CD4-positive, alpha-beta T cell treated with Interleukin-17A for 1 hour (primary cell): ENCODE measurements at regions not wholly inside any gene's neighbourhood (a gene's known extent, or its start where the extent isn't known, plus 50 kb on each side); places are given as distances from the start of the nearest gene placed in this dataset.
"Not testable (repeated sequence)": the region's sequence is repeated elsewhere in the genome, so short reads cannot be mapped to it uniquely, and the experiment has no call there.

Experiments used
- DNase-seq: peaks from one replicate; pipeline ENCODE4 v3.0.0-alpha.2; 2020

DNA sequence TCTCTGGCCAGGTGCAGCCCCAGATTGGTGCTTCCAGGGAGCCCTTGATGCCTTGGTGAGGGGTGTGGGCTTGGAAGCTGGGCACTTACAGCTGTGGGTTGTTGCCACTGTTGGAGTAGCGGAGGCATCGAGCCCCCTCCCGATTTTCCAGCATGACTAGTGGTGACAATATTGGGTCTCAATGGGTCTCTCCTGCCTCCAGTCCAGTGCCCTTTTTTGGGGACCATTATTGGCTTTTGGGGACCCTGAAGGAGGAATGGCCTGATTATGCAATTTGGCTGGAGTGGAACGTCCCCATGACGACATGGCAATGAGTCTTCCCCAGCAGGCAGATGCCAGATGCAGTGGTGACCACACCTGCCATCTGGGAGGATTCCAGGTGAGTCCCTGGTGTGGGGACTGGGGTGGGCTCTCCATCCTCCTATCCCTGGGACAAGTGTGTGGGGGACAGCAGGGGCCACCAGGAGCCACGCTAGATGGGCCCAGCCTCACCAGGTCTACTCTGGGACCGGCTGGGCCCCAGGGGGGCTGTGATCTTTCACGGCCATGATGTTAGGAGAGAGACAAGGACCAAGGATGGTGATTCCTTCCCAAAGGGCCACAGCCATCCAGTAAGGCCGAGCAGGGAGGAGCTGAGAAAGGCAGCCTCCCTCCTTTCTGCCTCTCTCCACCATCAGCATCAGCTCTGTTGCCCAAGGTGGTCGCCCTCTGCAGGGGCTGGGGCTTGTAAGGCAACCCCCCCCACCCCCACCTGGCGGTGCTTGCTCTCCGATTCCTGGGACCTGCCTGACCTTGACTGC, 196.8 kb downstream of the GOLGA6L6 start:
- no peak for DNase-seq

- DNase-seq: not testable (repeated sequence)
Observed at GRCh38 chr15:20343395-20344211, 198.0 kb downstream of the GOLGA6L6 start.

- DNase-seq: not testable (repeated sequence)
Observed at GRCh38 chr15:20342601-20343394, 198.8 kb downstream of the GOLGA6L6 start.

GRCh38 chr15:20341901-20342600, 199.5 kb downstream of the GOLGA6L6 start:
- no peak for DNase-seq

DNA sequence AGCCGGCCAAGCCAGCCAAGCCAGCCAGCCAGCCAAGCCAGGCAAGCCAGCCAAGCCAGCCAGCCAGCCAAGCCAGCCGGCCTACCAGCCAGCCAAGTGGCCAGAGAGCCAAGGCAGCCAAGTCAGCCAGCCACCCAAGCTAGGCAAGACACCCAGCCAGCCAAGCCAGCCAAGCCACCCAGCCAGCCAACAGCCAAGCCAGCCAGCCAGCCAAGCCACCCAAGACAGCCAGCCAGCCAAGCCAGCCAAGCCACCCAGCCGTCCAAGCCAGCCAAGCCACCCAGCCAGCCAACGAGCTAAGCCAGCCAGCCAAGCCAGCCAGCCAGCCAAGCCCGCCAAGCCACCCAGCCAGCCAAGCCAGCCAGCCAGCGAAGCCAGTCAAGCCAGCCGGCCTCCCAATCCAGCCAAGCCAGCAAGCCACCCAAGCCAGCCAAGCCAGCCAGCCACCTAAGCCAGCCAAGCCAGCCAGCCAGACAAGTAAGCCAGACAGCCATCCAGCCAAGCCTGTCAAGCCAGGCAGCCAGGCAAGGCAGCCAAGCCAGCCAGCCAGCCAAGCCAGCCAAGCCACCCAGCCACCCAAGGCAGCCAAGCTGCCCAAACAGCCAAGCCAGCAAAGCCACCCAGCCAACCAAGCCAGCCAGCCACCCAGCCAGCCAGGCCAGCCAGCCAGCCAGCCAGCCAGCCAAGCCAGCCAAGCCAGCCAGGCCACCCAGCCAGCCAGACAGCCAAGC, 200.5 kb downstream of the GOLGA6L6 start:
- no peak for DNase-seq

DNA sequence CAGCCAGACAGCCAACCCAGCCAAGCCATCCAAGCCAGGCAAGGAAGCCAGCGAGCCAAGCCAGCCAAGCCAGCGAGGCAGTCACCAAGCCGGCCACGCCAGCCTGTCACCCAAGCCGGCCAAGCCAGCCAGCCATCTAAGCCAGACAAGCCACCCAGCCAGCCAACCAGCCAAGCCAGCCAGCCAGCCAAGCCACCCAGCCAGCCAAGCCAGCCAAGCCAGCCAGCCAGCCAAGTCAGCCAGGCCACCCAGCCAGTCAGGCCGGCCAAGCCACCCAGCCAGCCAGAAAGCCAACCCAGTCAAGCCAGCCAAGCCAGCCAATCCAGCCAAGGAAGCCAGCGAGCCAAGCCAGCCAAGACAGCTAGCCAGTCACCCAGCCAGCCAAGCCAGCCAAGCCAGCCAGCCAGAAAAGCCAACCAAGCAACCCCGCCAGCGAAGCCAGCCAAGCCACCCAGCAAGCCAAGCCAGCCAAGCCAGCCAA, 201.2 kb downstream of the GOLGA6L6 start:
- no peak for DNase-seq

GRCh38 chr15:20339086-20339791, 202.4 kb downstream of the GOLGA6L6 start:
- DNase-seq: not testable (repeated sequence)

- not testable (repeated sequence) for DNase-seq
Observed at GRCh38 chr15:20338671-20339070, 202.9 kb downstream of the GOLGA6L6 start.

DNA sequence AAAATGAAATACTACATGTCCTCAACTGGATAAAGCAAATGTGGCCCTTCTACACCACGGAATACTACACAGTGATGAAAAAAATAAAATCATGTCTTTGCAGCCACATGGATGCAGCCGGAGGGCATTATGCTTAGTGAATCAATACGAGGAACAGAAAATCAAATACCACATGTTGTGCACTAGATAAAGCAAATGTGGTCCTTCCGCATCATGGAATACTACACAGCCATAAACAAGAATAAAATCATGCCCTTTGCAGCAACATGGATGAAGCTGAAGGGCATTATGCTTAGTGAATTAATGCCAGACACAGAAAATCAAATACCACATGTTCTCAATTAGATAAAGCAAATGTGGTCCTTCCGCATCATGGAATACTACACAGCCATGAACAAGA, 204.4 kb downstream of the GOLGA6L6 start:
- DNase-seq: not testable (repeated sequence)

- DNase-seq: not testable (repeated sequence)
Observed at GRCh38 chr15:20334451-20334850, 207.1 kb downstream of the GOLGA6L6 start.

DNA sequence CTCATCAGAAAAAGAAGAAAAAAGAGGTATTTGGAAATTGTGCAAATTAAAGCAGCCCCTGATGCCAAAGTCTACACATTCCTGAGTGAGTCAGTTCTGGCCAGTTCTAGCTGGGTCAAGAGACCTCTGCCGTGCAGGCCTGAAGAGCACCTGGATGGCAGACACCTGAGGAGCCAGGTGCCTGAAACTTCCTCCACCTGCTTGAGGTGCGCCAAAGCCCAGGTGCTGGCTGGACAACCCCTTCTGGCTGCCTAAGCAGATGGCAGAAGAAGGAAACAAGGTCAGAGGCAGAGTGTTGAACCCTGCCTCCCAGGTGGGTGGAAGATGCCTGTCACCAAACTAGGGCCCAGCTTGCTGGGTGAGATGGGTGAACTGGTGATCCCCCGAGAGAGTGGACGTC, 215.8 kb downstream of the GOLGA6L6 start:
- DNase-seq: not testable (repeated sequence)

- not testable (repeated sequence) for DNase-seq
Observed at GRCh38 chr15:20317132-20317531, 224.5 kb downstream of the GOLGA6L6 start.

DNA sequence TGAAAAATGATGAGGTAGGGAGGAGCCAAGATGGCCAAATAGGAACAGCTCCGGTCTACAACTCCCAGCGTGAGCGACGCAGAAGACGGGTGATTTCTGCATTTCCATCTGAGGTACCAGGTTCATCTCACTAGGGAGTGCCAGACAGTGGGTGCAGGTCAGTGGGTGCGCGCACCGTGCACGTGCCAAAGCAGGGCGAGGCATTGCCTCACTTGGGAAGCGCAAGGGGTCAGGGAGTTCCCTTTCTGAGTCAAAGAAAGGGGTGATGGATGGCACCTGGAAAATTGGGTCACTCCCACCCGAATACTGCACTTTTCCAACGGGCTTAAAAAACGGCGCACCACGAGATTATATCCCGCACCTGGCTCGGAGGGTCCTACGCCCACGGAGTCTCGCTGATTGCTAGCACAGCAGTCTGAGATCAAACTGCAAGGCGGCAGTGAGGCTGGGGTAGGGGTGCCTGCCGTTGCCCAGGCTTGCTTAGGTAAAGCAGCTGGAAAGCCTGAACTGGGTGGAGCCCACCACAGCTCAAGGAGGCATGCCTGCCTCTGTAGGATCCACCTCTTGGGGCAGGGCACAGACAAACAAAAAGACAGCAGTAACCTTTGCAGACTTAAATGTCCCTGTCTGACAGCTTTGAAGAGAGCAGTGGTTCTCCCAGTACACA, 230.5 kb downstream of the GOLGA6L6 start:
- DNase-seq: not testable (repeated sequence)

DNA sequence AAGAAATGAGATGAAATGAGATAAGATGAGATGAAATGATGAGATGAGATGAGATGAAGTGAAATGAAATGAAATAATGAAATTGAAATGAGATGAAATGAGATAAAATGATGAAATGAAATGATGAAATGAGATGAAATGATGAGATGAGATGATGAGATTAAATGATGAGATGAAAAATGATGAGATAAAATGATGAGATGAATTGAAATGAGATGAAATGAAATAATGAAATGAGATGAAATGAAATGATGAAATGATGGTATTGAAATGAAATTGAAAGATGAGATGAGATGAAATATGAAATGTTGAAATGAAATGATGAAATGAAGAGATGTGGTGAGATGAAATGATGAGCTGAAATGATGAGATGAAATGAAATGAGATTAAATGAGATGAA, 231.0 kb downstream of the GOLGA6L6 start:
- DNase-seq: no peak

- DNase-seq: not testable (repeated sequence)
Observed at GRCh38 chr15:20309966-20310365, 231.6 kb downstream of the GOLGA6L6 start.

- DNase-seq: not testable (repeated sequence)
Observed at GRCh38 chr15:20309395-20309794, 232.2 kb downstream of the GOLGA6L6 start.

GRCh38 chr15:20308027-20308690, 233.4 kb downstream of the GOLGA6L6 start:
- not testable (repeated sequence) for DNase-seq

DNA sequence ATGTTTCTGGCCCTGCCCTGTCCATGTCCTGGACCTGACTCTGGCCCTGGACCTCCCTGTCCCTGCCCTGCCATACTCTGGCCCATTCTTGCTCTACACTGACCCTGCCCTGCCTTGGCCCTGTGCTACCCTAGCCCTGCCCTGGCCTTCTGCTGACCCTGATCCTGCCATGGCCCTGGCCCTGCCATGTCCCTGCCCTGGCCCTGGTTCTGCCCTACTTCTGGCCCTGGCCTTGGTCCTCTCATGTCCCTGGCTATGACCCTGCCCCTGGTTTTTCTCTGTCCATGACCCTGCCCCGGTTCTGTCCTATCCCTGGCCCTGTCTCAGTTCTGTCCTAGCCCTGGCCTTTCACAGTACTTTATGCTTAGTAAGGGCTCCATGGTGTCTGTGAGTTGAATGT, 234.5 kb downstream of the GOLGA6L6 start:
- DNase-seq: not testable (repeated sequence)

DNA sequence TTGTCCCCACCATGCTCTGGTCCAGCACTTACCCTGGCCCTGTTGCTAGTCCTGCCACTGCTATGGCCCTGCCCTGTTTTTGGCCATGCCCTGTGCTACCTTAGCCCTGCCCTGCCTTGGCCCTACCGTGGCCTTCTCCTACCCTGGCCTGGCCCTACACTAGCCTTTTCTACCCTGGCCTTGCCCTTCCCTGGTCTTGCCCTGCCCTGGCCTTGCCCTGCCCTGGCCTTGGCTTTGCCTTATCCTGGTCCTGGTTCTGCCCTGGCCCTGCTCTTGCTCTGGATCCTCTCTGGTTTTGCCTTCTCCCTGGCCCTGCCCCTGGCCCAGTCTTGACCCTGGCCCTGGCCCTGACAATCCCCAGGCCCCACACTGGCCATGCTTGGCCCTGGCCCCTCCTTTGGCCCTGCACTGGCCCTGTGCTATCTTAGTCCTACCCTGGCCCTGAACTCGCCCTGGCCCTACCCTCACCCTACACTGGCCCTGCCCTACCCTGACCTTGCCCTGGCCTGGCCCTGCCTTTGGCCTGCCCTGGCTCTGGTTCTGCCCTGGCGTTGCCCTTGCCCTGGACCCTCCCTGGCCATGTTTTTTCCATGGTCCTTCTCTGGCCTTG, 235.0 kb downstream of the GOLGA6L6 start:
- not testable (repeated sequence) for DNase-seq
